CD4-positive, alpha-beta T cell treated with Interleukin-15 for 4 hours (primary cell): ENCODE measurements at regions not wholly inside any gene's neighbourhood (a gene's known extent, or its start where the extent isn't known, plus 50 kb on each side); places are given as distances from the start of the nearest gene placed in this dataset.

Experiments used
- DNase-seq: peaks from one replicate; pipeline ENCODE4 v3.0.0-alpha.2; 2020; ENCODE audit warnings: low spot score

DNA sequence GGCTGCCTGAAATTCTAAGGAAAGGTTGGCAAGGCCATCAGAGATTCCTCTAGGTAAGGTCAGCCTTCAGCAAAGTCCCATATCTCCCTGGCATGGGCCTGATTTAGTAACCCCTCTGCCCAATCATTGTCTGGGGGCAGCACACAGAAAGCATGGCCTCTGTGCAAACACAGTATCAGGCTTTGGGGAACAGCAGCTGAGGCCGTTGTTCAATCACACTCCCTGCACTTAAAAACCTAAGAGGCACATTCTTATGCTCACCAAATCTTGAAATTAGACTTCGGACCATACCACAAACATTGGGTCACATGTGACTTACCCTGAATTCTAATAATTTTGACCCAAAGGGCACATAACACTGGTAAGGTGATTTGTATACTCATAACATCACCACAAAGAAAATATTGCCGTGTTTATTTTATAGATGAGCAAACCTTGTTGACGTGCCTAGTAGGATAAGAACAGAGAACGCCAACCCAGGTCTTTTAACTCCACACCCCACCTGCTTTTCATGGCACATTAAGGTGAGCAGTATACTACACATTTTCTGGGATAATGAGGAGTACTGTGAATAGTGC, 212.7 kb downstream of the HNMT start:
- DNase-seq, result no peak

DNA sequence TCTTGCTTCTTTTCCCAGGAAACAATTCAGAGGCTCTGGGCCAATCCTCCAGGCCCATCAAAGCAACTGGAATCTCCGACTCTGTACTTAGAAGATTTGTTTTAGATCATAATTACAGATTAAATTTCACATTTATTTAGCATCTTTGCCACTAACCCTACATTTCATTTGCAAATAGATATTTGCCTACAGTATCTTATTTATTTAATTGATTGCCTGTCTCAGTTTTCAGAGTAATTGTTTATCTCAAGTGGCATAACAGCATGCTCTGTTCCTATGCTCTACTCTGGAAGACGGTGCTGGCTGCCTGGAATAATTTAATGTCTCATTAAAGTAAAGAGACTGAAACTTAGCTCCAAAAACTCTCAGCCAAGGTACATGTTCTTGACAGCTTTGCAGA, 213.4 kb downstream of the HNMT start:
- DNase-seq, result no peak

DNA sequence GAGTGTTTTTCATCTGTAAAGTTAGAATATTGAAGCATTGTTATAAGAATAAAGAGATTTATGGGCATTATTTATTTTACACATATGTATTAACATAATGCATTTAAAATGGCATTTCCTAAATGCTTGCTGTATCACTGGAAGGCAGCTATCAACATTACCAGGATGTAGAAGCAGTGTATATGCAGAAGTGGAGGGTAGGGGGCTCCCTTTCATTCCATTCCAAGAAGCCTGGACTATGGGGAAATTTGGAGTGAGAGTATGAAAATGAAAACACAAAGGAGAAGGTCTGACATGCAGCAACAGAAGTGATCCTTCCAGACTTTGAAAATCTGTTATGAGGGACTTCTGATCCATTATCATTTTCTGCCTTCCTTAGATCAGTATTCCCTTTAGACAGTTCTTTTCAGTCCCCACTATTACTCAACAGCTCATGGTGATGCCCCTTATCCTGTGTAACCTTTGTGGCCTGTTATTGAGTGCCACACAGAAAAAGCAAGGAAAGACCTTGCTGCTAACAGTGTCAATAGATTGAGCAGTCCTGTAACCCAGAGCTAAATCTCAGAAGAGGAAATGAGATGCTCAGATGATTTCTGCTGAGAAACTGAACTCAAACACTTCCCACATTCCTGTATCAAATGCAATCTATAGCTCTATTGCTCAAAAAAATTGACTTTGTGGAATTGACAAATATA, 216.6 kb downstream of the HNMT start:
- no peak for DNase-seq

DNA sequence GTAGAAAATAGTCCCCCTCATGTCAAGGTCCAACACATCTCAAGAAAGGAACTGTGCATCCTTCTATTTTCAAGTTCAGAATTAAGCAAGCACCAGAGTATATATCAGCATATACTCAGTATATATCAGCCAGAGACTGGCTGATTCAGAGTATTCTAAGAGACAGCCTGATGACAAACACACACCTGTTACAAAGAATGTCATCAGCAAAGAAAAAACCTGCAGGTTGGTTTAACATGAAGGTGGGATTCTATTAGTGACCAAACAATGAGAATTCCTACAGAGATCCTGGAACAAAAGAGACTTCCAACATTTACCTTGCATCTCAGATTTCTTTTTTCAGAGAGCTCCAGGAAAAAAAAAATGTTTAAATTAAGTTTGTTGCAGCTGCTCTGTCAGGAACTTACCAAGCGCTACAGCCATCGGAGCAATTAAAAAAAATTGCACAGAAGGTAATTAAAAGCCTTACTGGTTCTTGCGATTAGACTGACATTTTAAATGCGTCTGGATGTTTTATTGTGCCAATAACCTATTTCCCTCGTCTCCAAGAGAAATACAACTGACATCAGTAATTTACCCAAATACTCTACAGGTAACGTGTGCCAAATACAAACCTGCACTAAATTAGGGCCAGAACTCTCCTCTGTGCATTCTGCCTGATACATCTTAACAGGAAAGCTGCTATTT, 218.1 kb downstream of the HNMT start:
- no peak for DNase-seq

DNA sequence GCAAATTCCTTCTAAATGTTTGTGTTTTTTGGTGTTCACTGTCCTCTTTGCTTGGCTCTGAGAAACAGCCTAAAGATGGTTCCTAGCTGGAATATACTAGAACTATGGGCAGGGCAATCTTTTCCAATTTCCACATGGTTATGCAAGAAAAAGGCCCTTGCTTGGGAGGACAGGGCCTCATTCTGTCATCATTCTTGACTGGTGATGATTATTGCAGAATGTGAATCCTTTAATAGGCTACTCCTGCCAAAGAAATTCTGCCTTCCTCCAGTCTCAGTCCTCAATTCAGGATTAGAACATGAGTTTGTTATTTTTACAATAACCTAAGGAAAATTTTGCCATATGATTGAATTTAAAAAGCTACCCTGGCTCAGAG, 218.7 kb downstream of the HNMT start:
- DNase-seq, result no peak

DNA sequence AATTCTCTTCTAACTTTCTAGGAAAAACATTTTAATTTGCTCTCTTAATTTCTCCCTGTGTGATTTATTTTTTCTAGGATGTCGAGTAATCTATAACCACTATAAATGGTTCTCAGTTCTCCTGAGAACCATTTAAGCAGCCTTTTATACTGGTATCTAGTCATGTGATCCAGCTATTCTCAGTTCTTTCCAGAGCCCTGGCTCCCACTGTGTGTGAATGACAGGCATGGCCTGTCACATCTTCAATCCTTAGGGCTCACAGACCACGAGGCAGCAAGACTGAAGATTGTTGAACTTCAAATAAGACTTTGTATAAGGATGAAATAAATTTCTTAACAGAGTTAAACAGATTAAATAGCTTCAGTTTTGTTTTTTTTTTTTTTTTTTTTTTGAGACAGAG, 219.4 kb downstream of the HNMT start:
- no peak for DNase-seq

DNA sequence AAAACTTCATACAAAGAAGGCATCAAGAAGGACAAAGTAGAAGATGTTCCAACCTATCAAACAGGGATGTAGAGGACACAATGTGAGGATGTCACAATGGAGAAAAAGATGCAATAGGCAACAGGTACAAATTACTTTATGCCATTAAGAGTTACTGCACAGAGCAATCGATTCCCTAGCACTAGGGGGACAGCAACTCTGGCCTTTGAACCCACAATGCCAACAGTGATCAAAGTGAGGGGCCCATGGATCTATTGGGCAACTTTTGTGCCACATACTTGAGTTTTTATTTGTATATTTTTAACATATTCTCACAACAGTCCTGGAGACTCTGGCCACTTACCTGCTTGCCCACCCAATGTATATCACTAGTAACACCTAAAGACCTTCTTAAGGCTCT, 220.2 kb downstream of the HNMT start:
- DNase-seq, result no peak

DNA sequence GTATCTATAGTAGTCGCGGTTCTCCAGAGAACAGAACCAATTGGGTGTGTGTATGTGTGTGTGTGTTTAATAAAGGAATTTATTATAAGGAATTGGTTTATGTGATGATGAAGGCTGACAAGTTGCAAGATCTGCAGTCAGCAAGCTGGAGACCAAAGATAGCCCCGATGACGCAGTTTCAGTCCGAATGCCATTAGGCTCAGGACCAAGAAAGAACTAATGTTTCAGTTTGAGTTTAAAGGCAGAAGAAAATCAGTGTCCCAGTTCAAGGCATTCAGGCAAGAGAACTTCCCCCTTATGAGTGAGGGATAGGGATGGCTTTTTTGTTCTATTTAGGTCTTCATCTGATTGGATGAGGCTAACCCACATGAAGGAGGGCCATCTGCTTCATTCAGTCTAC, 221.6 kb downstream of the HNMT start:
- no peak for DNase-seq

DNA sequence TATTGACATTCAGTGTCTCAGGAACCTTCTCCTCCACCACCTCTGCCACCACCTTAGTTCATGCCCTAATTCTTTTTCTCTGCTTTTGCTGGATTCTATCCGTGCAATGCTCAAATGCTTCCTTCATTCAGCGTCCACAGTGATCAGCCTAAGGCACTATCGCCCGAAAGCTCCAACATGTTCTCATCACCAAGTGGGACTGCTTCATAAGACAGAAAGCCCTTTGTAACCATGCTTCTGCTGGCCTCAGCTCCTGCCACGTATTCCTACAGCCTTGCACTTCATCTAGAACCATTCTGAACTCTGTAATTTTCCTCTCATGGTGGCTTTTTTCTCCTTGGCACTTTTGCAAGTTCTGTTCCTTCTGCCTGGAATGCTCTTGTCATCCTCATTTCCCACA, 222.9 kb downstream of the HNMT start:
- no peak for DNase-seq

DNA sequence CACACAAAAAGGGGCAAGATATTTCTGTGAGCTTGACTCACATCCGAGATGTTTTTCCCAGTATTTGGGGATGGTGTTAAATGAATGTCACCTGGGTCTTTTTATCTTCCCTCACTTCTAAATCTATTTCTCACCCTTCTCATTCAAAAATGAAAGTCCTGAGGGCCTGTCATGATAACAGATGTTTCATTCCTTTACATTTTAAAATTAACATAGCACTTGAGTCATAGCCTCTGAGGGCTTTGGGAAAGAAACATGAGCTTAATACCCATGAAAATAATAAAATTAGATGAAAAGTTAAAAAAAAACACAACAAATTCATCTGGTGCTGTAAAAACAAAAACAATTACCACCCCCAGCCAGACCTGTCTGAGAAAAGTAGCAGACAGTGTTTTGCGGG, 226.7 kb downstream of the HNMT start:
- DNase-seq, result no peak

DNA sequence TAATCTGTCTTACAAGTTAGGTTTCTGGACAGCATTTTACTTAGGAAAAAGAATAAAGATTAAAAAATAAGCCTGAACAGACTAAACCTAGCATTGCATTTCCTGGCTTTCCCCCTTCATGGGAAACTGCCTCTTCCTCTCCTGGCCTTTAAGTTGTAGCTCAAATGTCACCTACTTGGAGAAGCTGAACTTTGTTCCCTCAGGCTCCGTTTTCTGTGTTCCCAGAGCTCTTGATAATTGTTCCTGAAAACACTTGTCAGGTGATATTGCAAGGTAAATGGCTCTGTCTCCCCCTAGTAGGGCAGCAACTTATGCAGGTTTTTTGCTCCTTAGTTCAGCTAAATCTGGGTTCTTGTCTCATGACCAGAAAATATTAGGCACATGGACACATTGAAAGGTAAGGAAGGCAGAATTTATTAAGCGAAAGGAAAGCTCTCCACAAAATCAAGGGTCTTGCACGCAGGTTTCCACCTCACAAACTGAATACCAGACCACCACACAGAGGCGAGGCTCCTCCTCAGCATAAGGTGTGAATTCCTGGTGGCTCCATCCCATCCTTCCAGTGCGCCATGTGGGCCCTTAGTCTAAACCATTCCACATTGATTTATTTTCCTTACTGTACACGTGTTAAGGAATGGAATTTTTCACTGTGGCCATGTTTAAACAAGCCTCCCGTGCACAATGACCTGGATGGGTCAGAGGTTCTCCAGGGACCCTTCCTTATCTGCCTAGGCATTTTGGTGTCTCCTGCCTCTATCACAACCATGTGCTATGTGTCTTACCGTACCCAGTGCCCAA, 229.3 kb downstream of the HNMT start:
- DNase-seq, result no peak

DNA sequence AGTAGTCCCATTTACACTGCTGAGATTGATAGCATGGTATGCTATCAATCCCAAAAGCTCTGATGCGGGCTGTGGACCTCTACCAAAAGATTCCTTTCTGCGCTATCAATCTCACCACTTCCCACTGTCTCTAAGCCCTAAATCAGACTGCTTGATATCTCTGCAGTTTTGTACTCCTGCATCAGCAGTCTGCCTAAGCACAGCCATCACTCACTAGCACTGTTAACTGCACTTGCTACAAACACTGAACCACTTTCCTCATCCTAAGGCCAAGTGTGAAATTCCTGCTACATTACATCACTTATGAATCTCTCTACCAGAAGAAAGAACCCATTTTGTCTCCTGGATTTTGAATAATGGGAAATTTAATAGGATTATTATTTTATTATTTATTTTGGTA, 237.0 kb downstream of the HNMT start:
- no peak for DNase-seq

DNA sequence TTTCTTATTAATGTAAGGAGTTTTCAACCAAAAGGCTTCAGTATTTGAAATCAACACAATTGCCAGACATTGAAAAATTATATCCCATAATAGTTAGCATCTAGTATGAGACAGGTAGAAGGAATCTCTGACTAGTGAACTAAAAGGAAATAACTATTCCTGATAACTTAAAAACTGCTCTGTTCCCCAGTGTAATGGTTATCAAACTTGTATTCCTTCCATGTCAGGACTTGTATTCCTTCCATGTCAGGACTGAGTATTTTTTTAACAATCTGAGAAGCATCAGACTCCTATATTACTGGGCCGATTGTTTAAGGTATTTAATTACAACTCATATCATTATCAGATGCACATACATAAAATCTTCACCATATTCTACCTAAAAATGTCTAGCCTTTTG, 238.5 kb downstream of the HNMT start:
- no peak for DNase-seq

DNA sequence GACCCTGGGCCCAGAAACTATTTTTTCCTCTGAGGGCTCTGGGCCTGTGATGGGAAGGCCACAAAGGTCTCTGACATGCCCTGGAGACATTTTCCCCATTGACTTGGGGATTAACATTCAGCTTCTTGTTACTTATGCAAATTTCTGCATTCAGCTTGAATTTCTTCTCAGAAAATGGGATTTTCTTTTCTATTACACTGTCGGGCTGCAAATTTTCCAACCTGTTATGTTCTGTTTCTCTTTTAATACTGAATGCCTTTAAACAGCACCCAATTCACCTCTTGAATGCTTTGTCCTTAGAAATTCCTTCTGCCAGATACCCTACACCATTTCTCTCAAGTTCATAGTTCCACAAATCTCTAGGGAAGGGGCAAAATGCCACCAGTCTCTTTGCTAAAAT, 241.0 kb downstream of the HNMT start:
- DNase-seq, result no peak

DNA sequence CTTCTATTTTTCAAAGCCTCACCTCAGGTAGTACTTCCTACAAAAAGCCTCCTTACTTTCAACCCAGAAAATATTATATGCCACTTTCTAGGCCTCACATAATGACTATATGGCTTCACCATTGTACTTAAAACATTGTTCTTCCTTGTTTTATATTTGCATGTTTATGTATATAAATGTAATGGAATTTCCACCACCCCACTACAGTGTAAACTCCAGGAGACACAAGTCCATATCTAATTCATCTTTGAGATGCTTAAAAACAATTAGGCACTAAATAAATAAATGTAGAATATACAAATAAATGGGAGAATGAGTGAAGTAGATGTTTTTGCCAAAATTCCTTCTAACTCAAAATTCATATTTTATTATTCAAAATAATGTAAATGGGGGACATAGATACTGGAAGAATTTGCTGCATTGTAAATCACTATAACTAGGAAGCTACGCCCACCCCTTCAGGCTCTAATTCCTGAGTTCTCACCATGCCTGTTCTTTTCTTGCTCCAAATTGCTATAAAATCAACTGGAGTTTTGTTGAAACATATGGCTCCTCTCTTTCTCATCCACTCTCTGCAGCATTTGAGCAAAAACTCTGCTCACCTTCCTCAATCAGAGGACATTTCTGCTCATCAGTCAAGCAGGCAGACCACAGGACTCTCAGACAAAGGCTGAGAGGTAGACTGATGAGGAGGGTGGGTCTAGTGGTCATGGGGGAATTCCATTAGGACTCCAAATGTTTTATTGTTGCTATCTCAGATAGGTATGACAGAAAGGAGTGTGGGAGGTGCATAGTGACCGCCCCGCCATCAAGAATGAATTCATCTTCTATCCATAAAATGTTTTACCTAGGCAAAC, 243.0 kb downstream of the HNMT start:
- DNase-seq, result no peak

DNA sequence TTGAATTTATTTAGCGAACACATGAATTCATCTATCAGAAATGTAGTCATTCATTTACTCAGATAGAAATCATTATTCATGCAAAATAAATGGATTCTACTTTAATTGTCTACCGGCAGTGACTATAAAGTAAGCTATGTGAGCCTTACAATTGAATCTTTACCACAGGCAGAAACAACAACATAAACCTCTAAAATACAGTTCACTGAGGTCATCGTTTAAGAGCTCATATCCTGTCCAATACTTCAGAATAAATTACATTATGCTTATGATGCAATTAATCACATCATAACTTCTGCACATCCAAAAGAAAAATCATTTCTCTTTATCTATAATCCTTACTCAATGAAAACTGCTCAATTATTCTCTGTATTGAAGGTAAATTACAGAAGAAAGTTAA, 244.7 kb downstream of the HNMT start:
- DNase-seq, result no peak

DNA sequence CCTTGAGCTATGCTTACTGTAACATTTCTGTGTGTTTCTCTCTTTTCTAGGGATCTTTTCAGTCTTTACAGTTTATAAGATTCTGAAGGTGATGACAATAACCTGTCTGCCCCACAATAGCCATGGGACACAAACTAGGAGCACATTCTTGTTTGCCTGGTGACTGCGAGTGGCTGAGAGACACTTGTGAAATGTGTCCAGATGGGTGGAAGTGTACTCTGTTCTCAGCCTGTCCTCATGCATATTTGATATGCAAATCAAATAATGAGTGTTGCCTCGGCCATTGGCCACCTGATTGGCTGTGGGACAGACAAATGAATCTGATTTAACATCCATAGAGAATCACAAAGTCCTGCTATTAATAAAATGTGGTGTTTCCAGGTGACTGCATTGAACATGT, 246.2 kb downstream of the HNMT start:
- no peak for DNase-seq

DNA sequence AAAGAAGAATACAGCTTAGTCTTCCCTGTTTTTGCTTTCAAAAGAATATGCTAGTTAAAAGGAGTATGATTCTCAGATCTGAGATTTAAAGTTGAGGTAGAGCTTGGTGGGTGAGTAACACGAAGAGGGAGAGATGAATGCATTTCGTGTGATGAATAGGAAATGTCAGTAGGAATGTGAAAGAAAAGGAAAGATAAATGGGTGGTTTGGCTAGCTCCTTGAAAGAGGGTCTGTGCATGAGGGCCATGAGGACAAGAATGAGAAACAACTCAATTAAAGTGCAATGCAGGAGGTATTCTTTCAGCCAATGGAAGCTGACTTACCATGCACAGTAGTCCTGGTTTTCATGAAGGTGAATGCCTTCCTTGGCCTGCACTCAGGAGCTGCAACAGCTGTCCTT, 248.2 kb downstream of the HNMT start:
- no peak for DNase-seq

DNA sequence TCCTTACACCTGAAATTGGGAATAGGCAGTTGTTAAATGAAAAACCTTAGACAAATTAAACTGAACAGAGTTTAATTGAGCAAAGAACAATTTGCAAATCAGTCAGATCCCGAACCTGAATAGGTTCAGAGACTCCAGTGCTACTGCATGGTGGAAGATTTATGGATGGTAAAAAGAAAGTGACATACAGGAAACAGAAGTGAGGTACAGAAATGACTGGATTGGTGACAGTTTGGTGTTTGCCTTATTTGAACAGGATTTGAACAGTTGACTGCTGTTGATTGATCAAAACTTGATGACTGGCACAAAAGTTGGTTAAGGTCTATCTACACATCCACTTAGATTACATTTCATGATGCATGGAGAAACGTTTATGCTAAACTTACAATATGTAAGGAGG, 248.8 kb downstream of the HNMT start:
- no peak for DNase-seq

DNA sequence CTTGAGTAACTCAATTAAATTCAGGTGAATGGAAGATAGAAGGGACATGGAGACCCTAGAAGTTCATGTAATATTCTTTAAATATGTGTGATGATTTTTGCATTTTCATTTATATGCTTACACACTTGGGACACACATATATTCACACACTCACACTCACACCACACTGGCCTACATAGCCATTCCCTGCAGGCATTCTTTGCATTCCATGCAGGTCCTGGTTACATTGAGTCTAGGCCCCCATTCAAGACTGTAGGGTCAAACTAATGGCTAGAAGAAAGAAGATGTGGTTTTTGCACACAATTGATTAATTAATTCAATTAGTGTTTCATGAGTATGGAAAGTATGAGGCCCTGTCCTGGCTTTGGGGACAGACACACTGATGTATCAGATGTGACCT, 249.4 kb downstream of the HNMT start:
- DNase-seq, result no peak

DNA sequence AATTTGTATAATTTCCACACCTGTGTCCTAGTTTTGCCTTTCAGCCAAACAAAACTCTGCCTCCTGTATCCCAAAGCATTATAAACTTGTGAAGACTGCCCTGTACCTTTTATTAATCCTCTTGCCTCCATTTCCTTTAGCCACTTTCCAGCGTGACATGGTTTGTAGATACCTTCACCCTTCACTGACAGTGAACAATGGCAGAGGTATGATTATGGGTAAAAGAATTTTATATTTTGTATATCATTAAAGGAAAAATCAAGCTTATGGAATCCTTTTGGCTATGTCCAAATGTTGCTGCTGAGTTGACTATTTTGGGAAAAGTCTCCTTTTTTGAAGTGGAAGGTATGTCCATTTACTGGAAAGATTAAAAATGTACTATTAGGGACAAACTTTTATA, 251.7 kb downstream of the HNMT start:
- no peak for DNase-seq

DNA sequence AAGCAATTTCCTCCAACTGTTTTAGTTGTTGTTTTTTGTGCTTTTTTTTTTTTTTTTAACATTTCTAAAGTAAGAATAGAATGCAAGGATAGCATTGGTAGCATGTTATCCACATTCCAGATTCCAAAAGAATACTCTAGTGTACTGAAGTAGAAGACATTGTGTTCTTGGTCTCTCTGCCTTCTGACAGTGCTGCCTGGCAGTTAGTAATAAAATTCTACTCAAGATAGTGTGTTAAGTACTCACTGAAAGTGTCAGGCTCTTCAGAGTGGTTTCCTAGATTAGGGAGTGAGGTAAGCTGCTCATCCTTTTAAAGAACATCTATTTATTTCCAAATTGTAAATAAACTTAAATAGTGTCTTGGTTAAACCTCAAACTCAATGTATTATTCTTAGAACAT, 253.7 kb downstream of the HNMT start:
- DNase-seq, result no peak
